ENCODE measurements at regions not wholly inside any gene's neighbourhood (a gene's known extent, or its start where the extent isn't known, plus 50 kb on each side); places are given as distances from the start of the nearest gene placed in this dataset.
"Not testable (repeated sequence)": the region's sequence is repeated elsewhere in the genome, so short reads cannot be mapped to it uniquely, and the experiment has no call there.

- not testable (repeated sequence) for TF ChIP-seq CTCF, POLR2A (IDR thresholded peaks at IDR 0.05)
These were observed 989.0 kb downstream of the LTN1 start for GRCh38 chr21:28003627-28004026.
